ENCODE measurements at regions not wholly inside any gene's neighbourhood (a gene's known extent, or its start where the extent isn't known, plus 50 kb on each side); places are given as distances from the start of the nearest gene placed in this dataset.
A peak's percentile ranks its signal among the peaks of the same experiment; 100 is the strongest.

DNA sequence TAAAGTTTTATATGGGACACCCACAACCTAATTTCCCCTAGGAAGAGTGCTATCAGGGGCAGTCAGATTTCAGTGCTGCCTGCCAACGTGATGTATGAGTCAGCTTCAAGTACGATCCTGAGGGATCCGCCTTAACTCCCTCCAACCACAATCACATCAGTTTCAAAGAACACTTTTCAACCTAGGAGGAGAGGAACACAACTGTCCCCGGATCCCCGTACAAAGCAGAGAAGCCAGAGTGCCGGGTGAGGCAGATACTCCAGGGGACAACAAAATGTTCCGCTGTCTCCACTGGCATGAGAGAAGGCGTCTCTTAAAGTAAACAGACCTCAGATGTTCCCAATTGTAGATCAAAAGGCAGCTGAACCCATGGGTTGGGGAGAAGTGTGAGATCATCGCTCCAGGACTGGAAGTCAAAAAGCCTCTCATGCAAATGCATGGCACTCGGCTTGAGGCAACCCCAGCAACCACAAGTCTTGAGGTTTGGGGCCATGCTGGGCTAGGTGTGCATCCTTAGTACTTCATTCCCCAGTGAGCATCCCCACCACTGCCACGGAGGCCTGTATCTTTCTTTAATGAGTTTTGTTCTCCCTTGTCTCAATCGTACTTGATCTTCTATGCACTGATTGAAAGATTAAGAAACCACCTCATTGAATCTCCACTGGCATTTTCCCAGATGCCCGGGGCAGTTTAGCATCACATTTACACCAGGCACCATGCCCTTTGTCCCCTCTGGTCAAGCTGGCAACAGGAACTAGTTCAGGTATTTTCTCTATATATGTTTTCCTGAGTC lies 91.0 kb upstream of the CCBE1 start:
- ChIA-PET CTCF (interaction anchor here (0.6 to 2.9 kb wide), 4 partner anchors 12 to 354 kb away, joined by 3 to 15 read pairs (median 4); partner anchors contain the start of gene CCBE1), POLR2A (no interaction called here)
- Histone ChIP-seq H3K4me3 (no peak overlapping the region), H3K9me3 (no peaks in the 10 kb centered on the region), H3K27ac (peak overlapping the region; percentile 48 to 75; a peak in 5 of 6 replicates), H3K4me1 (peaks cover 13% of the 10 kb centered on the region; the same call in 1 of the 3 replicates), H3K4me2 (peak overlapping the region; percentile 65)
- no peak for TF ChIP-seq ZFP36 (IDR thresholded peaks at IDR 0.05; ENCODE audit: borderline replicate concordance, partially characterized antibody)
- no peak for TF ChIP-seq RFX5 (IDR thresholded peaks at IDR 0.05)
- no peak for TF ChIP-seq CHD4 (IDR thresholded peaks at IDR 0.05; ENCODE audit: borderline replicate concordance)
- TF ChIP-seq RARB (CRISPR knock-in tag; IDR thresholded peaks at IDR 0.05), result no peak
- DNase-seq (ENCODE audit: low read depth in 1 of 2, low spot score in 1 of 2), result peak; percentile 10 to 27
- no peak for FAIRE-seq
- WGBS (ENCODE audit: missing lambda C conversion rate), result 15% methylated on average over 11 of the region's 13 CpGs
- ATAC-seq, result peak; percentile 77 to 84; a peak in 5 of 6 replicates

- TF ChIP-seq RCOR1 (IDR thresholded peaks at IDR 0.05; ENCODE audit: low read depth, low read length), result no peak
- CTCF ChIA-PET, result interaction anchor here (0.8 to 3.2 kb wide), 3 partner anchors 15 to 88 kb away, joined by 3 to 11 read pairs (median 4); partner anchors contain the start of gene CCBE1
- Histone ChIP-seq H3K4me1 (peaks cover 26% of the 10 kb centered on the region; the same call in 2 of the 3 replicates), H3K27ac (no peak overlapping the region), H3K4me2 (no peak overlapping the region), H3K4me3 (no peak overlapping the region), H3K9me3 (no peaks in the 10 kb centered on the region)
- no peak for DNase-seq (ENCODE audit: low read depth in 1 of 2, low spot score in 1 of 2)
- POLR2A ChIA-PET, result no interaction called here
- FAIRE-seq, result no peak
- WGBS (ENCODE audit: missing lambda C conversion rate), result 83% methylated on average over 3 of the region's 3 CpGs
- ATAC-seq, result no peak
Observed at GRCh38 chr18:59784694-59785093, 87.5 kb upstream of the CCBE1 start.

DNA sequence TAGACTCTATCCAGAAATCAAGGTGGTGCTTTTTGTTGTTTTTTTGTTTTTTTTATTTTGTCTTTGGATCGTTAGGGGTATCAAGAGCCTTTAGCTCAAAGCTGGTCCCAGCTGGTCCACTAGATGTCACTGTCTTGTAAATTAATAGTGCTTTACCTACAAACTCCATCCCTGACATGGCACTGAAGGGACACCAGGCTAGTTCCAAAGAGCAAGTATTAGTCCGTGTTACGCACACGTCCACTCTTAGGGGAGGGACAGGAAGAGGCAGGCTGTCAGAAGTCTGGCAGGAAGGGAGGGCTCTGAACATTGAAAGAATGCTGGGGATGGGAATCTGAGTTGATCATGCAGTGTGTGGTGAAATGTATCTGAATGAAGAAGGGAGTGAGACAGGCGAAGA lies 85.9 kb upstream of the CCBE1 start:
- H3K27ac ChIP-seq, result peak overlapping the region; percentile 38 to 69; a peak in 4 of 6 replicates
- H3K4me2 ChIP-seq, result peak overlapping the region; percentile 32; the same call in 2 of the 3 replicates
- CTCF ChIA-PET, result interaction anchor here (0.6 to 3.1 kb wide), 14 partner anchors 8 to 370 kb away, joined by 3 to 17 read pairs (median 4); partner anchors contain the start of gene CCBE1
- TF ChIP-seq CBX8 (IDR thresholded peaks at IDR 0.05) (no peak), ZNF302 (CRISPR knock-in tag; IDR thresholded peaks at IDR 0.05) (no peak), MYC (IDR thresholded peaks at IDR 0.05; ENCODE audit: borderline replicate concordance, low read length) (no peak), ZC3H11A (IDR thresholded peaks at IDR 0.05) (no peak), POLR2A (IDR thresholded peaks at IDR 0.05; ENCODE audit: low read length) (no peak), MAFK (IDR thresholded peaks at IDR 0.05; ENCODE audit: partially characterized antibody) (no peak), GATA3 (IDR thresholded peaks at IDR 0.05; ENCODE audit: borderline replicate concordance) (no peak), CBX2 (IDR thresholded peaks at IDR 0.05; ENCODE audit: borderline replicate concordance, low read depth) (no peak), ELK1 (IDR thresholded peaks at IDR 0.05; ENCODE audit: low read depth, low read length) (no peak), RAD21 (conservative IDR thresholded peaks at IDR 0.05 in 1 of 2, IDR thresholded peaks at IDR 0.05 in 1 of 2) (peak; percentile 60 to 62), CTCF (IDR thresholded peaks at IDR 0.05) (peak; percentile 52), JUNB (IDR thresholded peaks at IDR 0.05) (no peak), SMC3 (IDR thresholded peaks at IDR 0.05) (peak; percentile 41; the same call in 1 of the 3 replicates), NPAS2 (CRISPR knock-in tag; IDR thresholded peaks at IDR 0.05; ENCODE audit: borderline replicate concordance) (no peak)
- TF ChIP-seq, protein P1, sequence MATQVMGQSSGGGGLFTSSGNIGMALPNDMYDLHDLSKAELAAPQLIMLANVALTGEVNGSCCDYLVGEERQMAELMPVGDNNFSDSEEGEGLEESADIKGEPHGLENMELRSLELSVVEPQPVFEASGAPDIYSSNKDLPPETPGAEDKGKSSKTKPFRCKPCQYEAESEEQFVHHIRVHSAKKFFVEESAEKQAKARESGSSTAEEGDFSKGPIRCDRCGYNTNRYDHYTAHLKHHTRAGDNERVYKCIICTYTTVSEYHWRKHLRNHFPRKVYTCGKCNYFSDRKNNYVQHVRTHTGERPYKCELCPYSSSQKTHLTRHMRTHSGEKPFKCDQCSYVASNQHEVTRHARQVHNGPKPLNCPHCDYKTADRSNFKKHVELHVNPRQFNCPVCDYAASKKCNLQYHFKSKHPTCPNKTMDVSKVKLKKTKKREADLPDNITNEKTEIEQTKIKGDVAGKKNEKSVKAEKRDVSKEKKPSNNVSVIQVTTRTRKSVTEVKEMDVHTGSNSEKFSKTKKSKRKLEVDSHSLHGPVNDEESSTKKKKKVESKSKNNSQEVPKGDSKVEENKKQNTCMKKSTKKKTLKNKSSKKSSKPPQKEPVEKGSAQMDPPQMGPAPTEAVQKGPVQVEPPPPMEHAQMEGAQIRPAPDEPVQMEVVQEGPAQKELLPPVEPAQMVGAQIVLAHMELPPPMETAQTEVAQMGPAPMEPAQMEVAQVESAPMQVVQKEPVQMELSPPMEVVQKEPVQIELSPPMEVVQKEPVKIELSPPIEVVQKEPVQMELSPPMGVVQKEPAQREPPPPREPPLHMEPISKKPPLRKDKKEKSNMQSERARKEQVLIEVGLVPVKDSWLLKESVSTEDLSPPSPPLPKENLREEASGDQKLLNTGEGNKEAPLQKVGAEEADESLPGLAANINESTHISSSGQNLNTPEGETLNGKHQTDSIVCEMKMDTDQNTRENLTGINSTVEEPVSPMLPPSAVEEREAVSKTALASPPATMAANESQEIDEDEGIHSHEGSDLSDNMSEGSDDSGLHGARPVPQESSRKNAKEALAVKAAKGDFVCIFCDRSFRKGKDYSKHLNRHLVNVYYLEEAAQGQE (IDR thresholded peaks at IDR 0.05), result no peak
- no peaks in the 10 kb centered on the region for H3K9me3 ChIP-seq
- FAIRE-seq (no peak), DNase-seq (ENCODE audit: low read depth in 1 of 2, low spot score in 1 of 2) (peak; percentile 27 to 74), ATAC-seq (peak; percentile 88 to 92)
- no peak overlapping the region for H3K4me3 ChIP-seq
- POLR2A ChIA-PET, result no interaction called here
- WGBS (ENCODE audit: missing lambda C conversion rate), result 23% methylated on average over 5 of the region's 5 CpGs
- H3K4me1 ChIP-seq, result peaks cover 25% of the 10 kb centered on the region; the same call in 2 of the 3 replicates
